NOMO-1 treated with dmso at 0.1 percent for 144 hours (cell line): ENCODE measurements at regions not wholly inside any gene's neighbourhood (a gene's known extent, or its start where the extent isn't known, plus 50 kb on each side); places are given as distances from the start of the nearest gene placed in this dataset.

ENCODE experiments used
- DNase-seq: peaks from one replicate; lab custom pipeline; 2025; ENCODE audit not compliant: unreplicated experiment; lab: John Stamatoyannopoulos, UW

GRCh38 chr1:112040891-112041740 lies 51.6 kb upstream of the KCND3 start:
- peak; percentile 72 for DNase-seq

DNA sequence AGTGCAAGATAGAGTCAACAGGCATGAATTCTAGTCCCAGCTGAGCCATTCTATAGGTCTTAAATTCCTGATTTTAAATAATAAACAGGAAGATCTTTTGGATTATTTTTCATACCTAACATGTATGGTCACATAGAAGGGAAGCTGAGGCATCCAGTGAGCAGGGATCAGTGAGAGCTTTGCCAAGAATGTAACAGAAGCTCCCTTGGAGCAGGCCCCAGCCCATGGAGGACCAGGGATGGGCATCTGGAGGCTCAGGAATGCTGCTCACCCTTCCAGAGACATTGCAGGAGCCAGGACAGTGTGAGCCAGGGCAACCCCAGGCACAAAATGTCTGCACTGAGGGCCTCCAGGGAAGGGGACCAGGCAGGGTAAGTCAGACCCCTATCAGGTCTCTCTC lies 54.4 kb upstream of the KCND3 start:
- DNase-seq: no peak

- no peak for DNase-seq
These were observed 55.3 kb upstream of the KCND3 start for GRCh38 chr1:112044745-112045144.

DNA sequence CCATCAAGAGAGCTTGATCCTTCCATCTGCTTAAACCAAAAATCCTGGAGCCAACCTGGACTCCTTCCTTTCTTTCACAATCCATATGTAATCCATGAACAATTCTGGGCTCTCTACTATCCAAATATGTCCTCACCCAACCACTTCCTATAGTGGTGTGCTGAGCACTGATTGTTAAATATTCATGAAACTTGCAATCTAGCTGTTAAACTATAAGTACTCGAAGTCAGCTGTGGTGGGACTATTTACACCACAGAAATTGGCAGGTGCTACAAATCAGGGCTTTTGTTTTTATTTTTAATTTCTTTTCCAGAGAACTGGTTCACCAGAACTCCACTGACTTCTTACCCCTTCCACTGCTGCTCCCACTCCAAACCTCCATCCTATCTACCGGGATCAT lies 57.2 kb upstream of the KCND3 start:
- DNase-seq: no peak

DNA sequence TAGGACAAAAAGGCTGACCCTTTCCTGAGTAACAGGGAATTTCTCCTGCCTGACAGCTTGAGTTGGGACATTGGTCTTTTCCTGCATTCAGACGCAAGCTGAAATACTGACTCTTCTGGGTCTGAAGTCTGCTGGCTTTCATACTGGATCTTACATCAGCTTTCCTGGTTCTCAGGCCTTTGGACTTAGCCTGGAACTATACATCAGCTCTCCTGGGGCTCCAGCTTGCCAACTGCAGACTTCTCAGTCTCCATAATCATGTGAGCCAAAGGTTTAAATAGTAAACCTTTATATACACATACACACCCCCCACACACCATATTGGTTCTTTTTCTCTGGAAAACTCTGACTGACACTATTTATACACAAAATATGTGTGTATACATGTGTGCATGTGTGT lies 59.0 kb upstream of the KCND3 start:
- DNase-seq: no peak

GRCh38 chr1:112054510-112054909 lies 65.0 kb upstream of the KCND3 start:
- DNase-seq: no peak

- DNase-seq: no peak
These were observed 66.9 kb upstream of the KCND3 start for GRCh38 chr1:112056354-112056753.

- no peak for DNase-seq
These were observed 68.3 kb upstream of the KCND3 start for GRCh38 chr1:112057736-112058135.

- no peak for DNase-seq
These were observed 69.5 kb upstream of the KCND3 start for GRCh38 chr1:112058815-112059450.

GRCh38 chr1:112059679-112060078 lies 70.2 kb upstream of the KCND3 start:
- DNase-seq: no peak

DNA sequence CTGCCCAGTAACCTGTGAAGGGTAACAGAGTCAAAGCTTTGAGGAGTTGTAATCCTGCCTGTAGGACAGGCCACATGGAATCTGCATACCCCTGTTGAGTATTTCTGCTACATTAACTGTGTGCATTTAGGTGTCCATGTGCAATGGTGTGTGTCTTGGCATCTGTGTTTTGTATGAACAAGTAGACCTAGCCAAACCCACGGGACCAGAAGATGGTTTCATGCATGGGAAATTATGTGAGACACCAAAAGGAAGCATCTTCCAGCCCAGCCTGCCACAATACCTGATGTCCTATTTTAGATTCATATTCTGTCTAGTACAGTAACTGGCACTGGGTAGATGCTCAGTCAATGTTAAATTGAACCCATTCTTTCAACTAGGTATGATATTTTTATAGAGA lies 70.8 kb upstream of the KCND3 start:
- no peak for DNase-seq

GRCh38 chr1:112061056-112061455 lies 71.6 kb upstream of the KCND3 start:
- no peak for DNase-seq

DNA sequence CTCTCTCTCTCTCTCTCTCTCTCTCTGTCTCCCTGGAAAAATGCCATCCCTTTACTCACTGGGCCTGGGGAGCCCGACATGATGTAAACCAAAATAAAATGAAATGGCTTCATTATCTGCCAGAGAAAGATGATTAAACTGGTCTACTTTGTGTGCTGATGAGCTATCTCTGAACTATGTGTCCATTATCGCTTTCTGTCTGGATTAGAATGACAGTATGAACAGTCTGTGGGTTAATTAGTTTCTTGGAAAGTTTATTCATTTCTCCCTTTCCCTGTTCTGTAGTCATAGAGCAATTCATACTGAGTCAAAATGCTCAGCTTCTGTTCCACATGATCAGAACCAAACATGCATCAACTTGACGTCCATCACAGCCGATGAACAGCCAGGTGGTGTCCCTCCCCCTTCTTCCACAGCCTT lies 72.4 kb upstream of the KCND3 start:
- no peak for DNase-seq

DNA sequence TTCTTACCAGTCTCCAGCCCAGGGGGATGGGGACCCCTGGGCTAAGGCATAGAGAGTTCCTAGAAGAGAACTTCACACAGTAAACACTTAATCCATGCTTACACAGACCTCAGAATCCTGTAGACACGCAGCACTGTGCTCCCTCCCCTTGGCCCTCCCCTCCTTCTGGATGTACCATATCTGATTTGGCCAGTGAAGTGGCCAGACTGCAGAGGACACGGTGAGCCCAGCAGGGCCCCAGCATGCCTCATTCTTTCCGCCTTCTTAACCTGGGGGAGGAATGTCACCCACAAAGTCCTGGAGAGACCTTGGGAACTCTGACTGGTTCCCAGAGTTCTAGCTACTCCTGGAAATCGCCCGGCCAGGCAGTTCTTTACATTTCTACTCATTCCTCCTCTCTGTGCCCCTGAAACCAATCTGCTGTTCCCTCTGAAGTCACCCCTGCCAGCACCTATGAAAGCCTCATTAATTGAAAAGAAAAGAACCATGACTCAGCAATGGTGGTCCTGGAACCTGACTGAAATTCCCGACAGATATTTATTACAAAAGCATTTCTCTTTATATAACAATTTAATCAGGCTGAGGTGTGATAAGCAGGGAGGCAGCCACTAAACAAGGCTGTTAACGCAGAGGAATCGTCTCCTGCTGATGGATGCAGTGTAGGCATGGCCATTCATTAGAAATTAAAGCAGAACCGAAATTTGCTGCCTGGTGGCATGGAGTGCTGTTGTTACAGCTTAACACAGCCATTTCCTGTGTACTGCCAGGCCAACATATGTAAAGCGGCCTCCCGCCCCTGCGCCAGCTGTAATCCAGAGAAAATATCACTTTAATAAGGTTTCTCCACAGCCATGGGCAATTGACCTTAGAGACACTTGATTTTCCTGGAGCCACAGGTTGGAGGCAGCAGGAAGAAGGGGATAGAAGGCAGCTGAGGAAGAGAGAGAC lies 74.6 kb upstream of the KCND3 start:
- DNase-seq: no peak

DNA sequence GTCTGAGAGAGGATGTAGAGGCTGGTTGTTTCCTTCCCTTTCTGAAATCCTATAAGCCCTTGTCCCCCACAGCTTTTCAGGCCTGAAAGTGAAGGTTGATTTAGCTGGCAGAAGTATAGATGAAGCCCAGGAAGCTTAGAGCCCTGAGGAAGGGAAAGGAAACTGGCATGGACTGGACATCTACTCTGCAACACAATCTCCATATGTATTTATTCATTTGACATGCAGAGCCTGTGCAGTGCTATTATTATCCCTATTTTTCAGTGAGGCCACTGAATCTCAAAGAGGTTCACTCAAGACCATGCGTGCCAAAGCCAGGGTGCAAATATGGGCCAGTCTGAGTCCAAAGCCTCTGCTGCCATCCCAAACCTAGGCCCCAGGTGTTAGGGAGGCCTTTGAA lies 78.5 kb upstream of the KCND3 start:
- DNase-seq: no peak

- DNase-seq: no peak
These were observed 81.2 kb upstream of the KCND3 start for GRCh38 chr1:112070677-112071076.

DNA sequence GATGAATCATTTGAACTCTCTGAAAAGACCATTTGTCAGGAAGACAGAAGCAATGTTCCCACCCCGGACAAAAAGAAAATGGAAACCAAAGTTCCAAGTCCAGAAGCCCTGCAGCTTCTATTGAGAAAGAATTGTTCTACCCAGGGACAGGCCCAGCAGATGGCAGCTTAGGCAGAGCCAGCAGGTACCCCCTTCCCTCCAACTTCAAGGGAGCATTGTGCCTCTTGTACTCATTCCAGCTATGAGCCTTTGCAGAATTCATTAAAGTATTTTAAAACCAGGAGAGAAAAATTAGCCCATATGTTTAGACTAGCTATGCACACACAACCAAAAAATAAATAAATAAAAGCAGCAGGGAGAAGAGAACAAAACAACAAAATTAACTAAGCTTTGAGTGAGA lies 85.2 kb upstream of the KCND3 start:
- DNase-seq: no peak

DNA sequence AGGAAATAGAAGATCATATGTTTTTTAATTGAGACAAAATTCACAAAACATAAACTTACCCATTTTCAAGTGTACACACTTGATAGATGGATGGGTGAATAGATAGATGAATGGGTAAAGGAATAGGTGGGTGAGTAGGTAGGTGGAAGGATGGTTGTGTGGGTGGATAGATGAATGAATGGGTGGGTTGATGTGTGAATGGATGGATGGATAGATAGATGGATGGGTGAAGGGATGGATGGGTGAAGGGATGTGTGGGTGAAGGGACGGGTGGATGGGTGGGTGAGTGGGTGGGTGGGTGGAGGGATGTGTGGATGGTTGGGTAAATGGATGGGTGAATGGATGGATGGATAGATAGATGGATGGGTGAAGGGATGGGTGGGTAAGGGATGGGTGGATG lies 86.1 kb upstream of the KCND3 start:
- DNase-seq: no peak

GRCh38 chr1:112079446-112079845 lies 90.0 kb upstream of the KCND3 start:
- DNase-seq: no peak

DNA sequence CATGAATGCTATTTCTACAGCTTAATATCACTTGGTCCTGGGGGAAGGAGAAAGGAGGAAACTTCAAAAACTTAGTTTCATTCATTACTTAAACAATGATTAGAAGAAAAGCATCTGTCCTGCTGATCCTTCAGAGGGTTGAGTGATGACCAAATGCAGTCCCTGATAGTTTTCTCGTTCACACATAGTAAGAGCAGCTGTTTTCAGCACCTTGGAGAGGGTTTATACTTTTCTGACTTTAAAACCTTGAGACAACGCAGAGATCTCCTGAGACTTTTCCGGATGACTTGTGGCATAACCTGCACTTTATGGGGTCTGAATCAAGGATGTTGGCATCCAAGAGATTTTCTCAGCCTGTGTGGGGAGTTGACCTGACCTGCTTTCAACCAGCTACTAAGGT lies 94.0 kb upstream of the KCND3 start:
- DNase-seq: no peak

- no peak for DNase-seq
These were observed 103.3 kb upstream of the KCND3 start for GRCh38 chr1:112092656-112093371.
